GM12878 (cell line): ENCODE measurements at regions not wholly inside any gene's neighbourhood (a gene's known extent, or its start where the extent isn't known, plus 50 kb on each side); places are given as distances from the start of the nearest gene placed in this dataset.

ENCODE experiments used
- ATAC-seq: fragments of 200-7000 bp; cut with Tn5 transposase; 3 replicates; pipeline ENCODE4 v1.9.1; 2020; ENCODE audit warnings: mild to moderate bottlenecking, moderate library complexity
- BruUV-seq: library from RNA; stranded (reverse); fragments of 400-500 nt; replicated peaks from 2 replicates; lab custom pipeline; 2021; lab: Mats Ljungman, UMichigan
- CTCF ChIA-PET: fragments of 300-600 bp; sonication (Branson Sonifier 250); formaldehyde crosslinking; extraction: SDS; loops from one replicate; lab custom pipeline; 2021; ENCODE audit warnings: inconsistent platforms; lab: Yijun Ruan, JAX
- POLR2A ChIA-PET: fragments of 350-600 bp; formaldehyde crosslinking; extraction: SDS; loops from one replicate; lab custom pipeline; 2021; ENCODE audit warnings: inconsistent platforms; lab: Charles Lee
- RAD21 ChIA-PET: fragments of 300-600 bp; sonication (Branson Sonifier 250); formaldehyde crosslinking; loops from one replicate; lab custom pipeline; 2023; ENCODE audit warnings: antibody characterized with exemption; ENCODE audit not compliant: unreplicated experiment; lab: Charles Lee
- SMC1A ChIA-PET: fragments of 300-600 bp; sonication (Branson Sonifier 250); formaldehyde crosslinking; loops from one replicate; lab custom pipeline; 2023; ENCODE audit not compliant: unreplicated experiment, uncharacterized antibody; lab: Charles Lee
- DNase-seq: peaks from one replicate; pipeline ENCODE4 v3.0.0-alpha.2; 2011; ENCODE audit warnings: low read depth, low spot score
- FAIRE-seq: peaks from 3 replicates; lab custom pipeline; 2011; peaks lifted over from hg19 to GRCh38; lab: Jason Lieb, UNC
- H2AFZ ChIP-seq: 2 replicates; pipeline ENCODE4 v1.6.0; 2011; ENCODE audit warnings: low read depth, low read length, control low read depth; ENCODE audit not compliant: control insufficient read depth
- H3K27ac ChIP-seq: 2 replicates; pipeline ENCODE4 v1.5.1; 2011; ENCODE audit warnings: control low read depth; ENCODE audit not compliant: control insufficient read depth, insufficient read depth
- H3K27me3 ChIP-seq, 2 experiments: replicated peaks in 1 of 2; 2 replicates each; pipeline versions ENCODE4 v1.6.0 to v1.6.1; 2011; ENCODE audit warnings: low read length in 1 of 2; ENCODE audit not compliant: control insufficient read depth in 2 of 2, insufficient read depth in 2 of 2
- H3K36me3 ChIP-seq, 2 experiments: 2 replicates each; pipeline ENCODE4 v1.5.1; 2011; ENCODE audit warnings: low read length in 1 of 2; ENCODE audit not compliant: control insufficient read depth in 2 of 2, insufficient read depth in 2 of 2
- H3K4me1 ChIP-seq: 2 replicates; pipeline ENCODE4 v1.6.1; 2011; ENCODE audit warnings: mild to moderate bottlenecking, low read length, moderate library complexity, mixed read lengths; ENCODE audit not compliant: control insufficient read depth, insufficient read depth
- H3K4me2 ChIP-seq: 2 replicates; pipeline ENCODE4 v1.6.0; 2011; ENCODE audit warnings: control low read depth; ENCODE audit not compliant: control insufficient read depth, insufficient read depth
- H3K4me3 ChIP-seq: fragments of 200-600 bp; sonication (generic); 2 replicates; pipeline ENCODE4 v1.5.1; 2016
- H3K79me2 ChIP-seq: 2 replicates; pipeline ENCODE4 v1.6.0; 2011; ENCODE audit warnings: low read length; ENCODE audit not compliant: control insufficient read depth, insufficient read depth
- H3K9ac ChIP-seq: 2 replicates; pipeline ENCODE4 v1.8.0; 2011; ENCODE audit warnings: low read length, control low read depth, mixed read lengths; ENCODE audit not compliant: control insufficient read depth, insufficient read depth
- H3K9me3 ChIP-seq: replicated peaks from 3 replicates; pipeline ENCODE4 v1.5.1; 2011; ENCODE audit warnings: mild to moderate bottlenecking, low read length; ENCODE audit not compliant: control insufficient read depth, insufficient read depth
- H4K20me1 ChIP-seq: 2 replicates; pipeline ENCODE4 v1.6.0; 2011; ENCODE audit not compliant: control insufficient read depth, insufficient read depth
- BMI1 ChIP-seq: fragments of 450-650 bp; IDR thresholded peaks from 2 replicates; pipeline ENCODE4 v1.6.1; 2016; ENCODE audit warnings: mild to moderate bottlenecking, moderate library complexity, borderline replicate concordance
- EZH2 ChIP-seq: IDR thresholded peaks from 2 replicates; pipeline ENCODE4 v1.6.1; 2012; ENCODE audit warnings: low read depth, mild to moderate bottlenecking, control low read depth, inconsistent platforms, low read length, borderline replicate concordance; ENCODE audit not compliant: control insufficient read depth
- FOS ChIP-seq: IDR thresholded peaks from 3 replicates; pipeline ENCODE4 v1.6.1; 2011; ENCODE audit warnings: borderline replicate concordance; ENCODE audit not compliant: insufficient read length; ENCODE audit errors: extremely low read depth
- KLF5 ChIP-seq: fragments of 450-650 bp; IDR thresholded peaks from 2 replicates; pipeline ENCODE4 v1.6.1; 2014; ENCODE audit warnings: mild to moderate bottlenecking; ENCODE audit not compliant: partially characterized antibody
- RCOR1 ChIP-seq: conservative IDR thresholded peaks from 2 replicates; pipeline ENCODE4 v1.6.1; 2012; ENCODE audit warnings: low read depth, low read length, improper control_type of control experiment
- RUNX3 ChIP-seq: IDR thresholded peaks from 2 replicates; pipeline ENCODE4 v1.6.1; 2012; ENCODE audit warnings: low read length, inconsistent platforms
- SMC3 ChIP-seq: IDR thresholded peaks from 2 replicates; pipeline ENCODE4 v1.6.1; 2011; ENCODE audit warnings: low read length, improper control_type of control experiment, borderline replicate concordance
- YBX1 ChIP-seq: fragments of 450-650 bp; IDR thresholded peaks from 2 replicates; pipeline ENCODE4 v1.6.1; 2016; ENCODE audit warnings: antibody characterized with exemption
- WGBS: methylation state at CpG from one replicate; pipeline ENCODE4 v1.1.6; 2016; ENCODE audit warnings: low lambda C conversion rate; ENCODE audit not compliant: insufficient replicate concordance, insufficient coverage; ENCODE audit errors: missing lambda C conversion rate; 5-methylcytosine and 5-hydroxymethylcytosine counted together
- in situ Hi-C: fragments of 300-500 bp; cut with MboI; formaldehyde crosslinking; loops from 9 replicates; pipeline ENCODE4 v1.14.3; 2018; ENCODE audit warnings: mixed read lengths
- intact Hi-C: fragments of 100-400 bp; cut with micrococcal nuclease; formaldehyde crosslinking; loops from one replicate; pipeline ENCODE4 v1.14.2; 2022; ENCODE audit not compliant: unreplicated experiment
- TF ChIP-seq, protein P1 (sequence below): fragments of 450-650 bp; IDR thresholded peaks from 2 replicates; pipeline ENCODE4 v1.6.1; 2017; ENCODE audit warnings: antibody characterized with exemption, mild to moderate bottlenecking, moderate library complexity

GRCh38 chr5:4130819-4131218 lies 535.2 kb downstream of the IRX1 start:
- DNase-seq, result no peak
- Histone ChIP-seq H3K4me3 (no peak overlapping the region), H2AFZ (no peak overlapping the region), H3K4me2 (no peak overlapping the region), H3K79me2 (no peaks in the 10 kb centered on the region), H3K27me3 (no peaks in the 10 kb centered on the region), H3K36me3 (no peaks in the 10 kb centered on the region), H3K9ac (no peak overlapping the region), H3K9me3 (no peaks in the 10 kb centered on the region), H4K20me1 (no peaks in the 10 kb centered on the region), H3K27ac (no peak overlapping the region), H3K4me1 (no peaks in the 10 kb centered on the region)
- CTCF ChIA-PET, result no interaction called here
- no peak for TF ChIP-seq EZH2
- TF ChIP-seq RCOR1, result no peak
- TF ChIP-seq FOS, result no peak
- TF ChIP-seq KLF5, result no peak
- TF ChIP-seq, protein P1, sequence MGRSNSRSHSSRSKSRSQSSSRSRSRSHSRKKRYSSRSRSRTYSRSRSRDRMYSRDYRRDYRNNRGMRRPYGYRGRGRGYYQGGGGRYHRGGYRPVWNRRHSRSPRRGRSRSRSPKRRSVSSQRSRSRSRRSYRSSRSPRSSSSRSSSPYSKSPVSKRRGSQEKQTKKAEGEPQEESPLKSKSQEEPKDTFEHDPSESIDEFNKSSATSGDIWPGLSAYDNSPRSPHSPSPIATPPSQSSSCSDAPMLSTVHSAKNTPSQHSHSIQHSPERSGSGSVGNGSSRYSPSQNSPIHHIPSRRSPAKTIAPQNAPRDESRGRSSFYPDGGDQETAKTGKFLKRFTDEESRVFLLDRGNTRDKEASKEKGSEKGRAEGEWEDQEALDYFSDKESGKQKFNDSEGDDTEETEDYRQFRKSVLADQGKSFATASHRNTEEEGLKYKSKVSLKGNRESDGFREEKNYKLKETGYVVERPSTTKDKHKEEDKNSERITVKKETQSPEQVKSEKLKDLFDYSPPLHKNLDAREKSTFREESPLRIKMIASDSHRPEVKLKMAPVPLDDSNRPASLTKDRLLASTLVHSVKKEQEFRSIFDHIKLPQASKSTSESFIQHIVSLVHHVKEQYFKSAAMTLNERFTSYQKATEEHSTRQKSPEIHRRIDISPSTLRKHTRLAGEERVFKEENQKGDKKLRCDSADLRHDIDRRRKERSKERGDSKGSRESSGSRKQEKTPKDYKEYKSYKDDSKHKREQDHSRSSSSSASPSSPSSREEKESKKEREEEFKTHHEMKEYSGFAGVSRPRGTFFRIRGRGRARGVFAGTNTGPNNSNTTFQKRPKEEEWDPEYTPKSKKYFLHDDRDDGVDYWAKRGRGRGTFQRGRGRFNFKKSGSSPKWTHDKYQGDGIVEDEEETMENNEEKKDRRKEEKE, result no peak
- TF ChIP-seq BMI1, result no peak
- TF ChIP-seq SMC3, result no peak
- TF ChIP-seq YBX1, result no peak
- no peak for TF ChIP-seq RUNX3
- ATAC-seq, result no peak
- POLR2A ChIA-PET, result no interaction called here
- FAIRE-seq, result no peak
- in situ Hi-C loops, result no loop called here
- SMC1A ChIA-PET, result no interaction called here
- no TSS peak for BruUV-seq
- RAD21 ChIA-PET, result no interaction called here
- WGBS, result 0% methylated on average over 3 of the region's 3 CpGs
- intact Hi-C loops, result no loop called here
